ENCODE measurements at regions not wholly inside any gene's neighbourhood (a gene's known extent, or its start where the extent isn't known, plus 50 kb on each side); places are given as distances from the start of the nearest gene placed in this dataset.

DNA sequence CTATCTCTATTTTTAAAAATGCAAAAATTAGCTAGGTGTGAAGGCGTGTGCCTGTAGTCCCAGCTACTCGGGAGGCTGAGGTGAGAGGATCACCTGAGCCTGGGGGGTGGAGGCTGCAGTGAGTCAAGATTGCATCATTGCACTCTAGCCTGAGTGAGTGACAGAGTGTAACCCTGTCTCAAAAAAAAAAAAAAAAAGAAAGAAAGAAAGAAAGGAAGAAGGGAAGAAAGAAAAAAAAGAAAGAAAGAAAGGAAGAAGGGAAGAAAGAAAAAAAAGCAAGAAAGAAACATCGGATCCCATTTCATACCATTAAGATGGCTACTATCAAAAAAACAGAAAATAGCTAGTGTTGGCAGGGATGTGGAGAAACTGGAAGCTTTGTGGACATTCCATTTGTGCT lies 136.8 kb upstream of the WNT4 start:
- Histone ChIP-seq H3K27ac (no peak overlapping the region), H3K9me3 (no peaks in the 10 kb centered on the region), H3K4me3 (no peak overlapping the region), H3K4me1 (no peaks in the 10 kb centered on the region), H3K27me3 (no peaks in the 10 kb centered on the region), H3K36me3 (no peaks in the 10 kb centered on the region)
- no peak for DNase-seq (ENCODE audit: low spot score)
- TF ChIP-seq CTCF (IDR thresholded peaks at IDR 0.05): no peak

GRCh38 chr1:22280526-22280925 lies 137.6 kb upstream of the WNT4 start:
- DNase-seq (ENCODE audit: low spot score): no peak
- TF ChIP-seq CTCF (IDR thresholded peaks at IDR 0.05): no peak
- no peak overlapping the region for H3K27ac ChIP-seq

GRCh38 chr1:22281521-22282363 lies 138.8 kb upstream of the WNT4 start:
- no peaks in the 10 kb centered on the region for H3K4me1 ChIP-seq
- H3K4me3 ChIP-seq: no peak overlapping the region
- H3K27ac ChIP-seq: no peak overlapping the region
- TF ChIP-seq CTCF (IDR thresholded peaks at IDR 0.05): no peak
- no peaks in the 10 kb centered on the region for H3K27me3 ChIP-seq
- no peak for DNase-seq (ENCODE audit: low spot score)
- no peaks in the 10 kb centered on the region for H3K36me3 ChIP-seq
- no peaks in the 10 kb centered on the region for H3K9me3 ChIP-seq

More at GRCh38 chr1:22280526-22280925, 137.6 kb upstream of the WNT4 start:
- H3K36me3 ChIP-seq: no peaks in the 10 kb centered on the region
- H3K4me1 ChIP-seq: no peaks in the 10 kb centered on the region
- no peaks in the 10 kb centered on the region for H3K27me3 ChIP-seq
- H3K4me3 ChIP-seq: no peak overlapping the region
- no peaks in the 10 kb centered on the region for H3K9me3 ChIP-seq

DNA sequence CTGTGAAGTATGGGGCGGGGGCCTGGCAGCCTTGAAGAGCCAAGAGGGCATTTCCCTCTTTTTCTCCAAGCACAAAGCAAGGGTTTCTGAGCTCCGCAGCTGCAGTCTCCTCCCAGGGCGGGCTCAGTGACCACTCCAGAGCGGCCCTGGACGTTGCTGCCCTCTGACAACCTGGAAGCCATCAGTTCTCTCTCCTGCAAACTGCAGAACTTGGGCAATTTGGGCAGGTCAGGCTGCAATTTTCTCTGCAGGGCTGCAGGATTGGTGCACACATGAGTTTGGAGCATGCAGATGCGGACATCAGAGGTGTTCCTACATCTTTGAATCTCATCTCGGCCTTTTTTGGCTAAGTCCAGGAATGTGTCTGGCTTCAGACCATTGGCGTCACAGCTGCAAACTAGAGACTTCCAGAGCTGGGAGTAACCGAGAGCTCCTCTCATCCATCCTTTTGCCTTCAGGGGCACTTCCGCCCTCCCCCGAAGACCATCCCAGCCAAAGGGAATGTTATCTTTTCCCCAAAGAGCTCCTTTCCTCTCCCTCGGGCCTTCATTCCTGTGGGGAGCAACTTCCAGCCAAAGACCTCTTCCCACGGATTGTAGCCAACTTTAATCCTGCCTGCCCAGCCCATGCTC lies 139.6 kb upstream of the WNT4 start:
- H3K4me1 ChIP-seq: no peaks in the 10 kb centered on the region
- no peak for DNase-seq (ENCODE audit: low spot score)
- H3K36me3 ChIP-seq: no peaks in the 10 kb centered on the region
- H3K27ac ChIP-seq: no peak overlapping the region
- no peaks in the 10 kb centered on the region for H3K9me3 ChIP-seq
- no peak overlapping the region for H3K4me3 ChIP-seq
- no peaks in the 10 kb centered on the region for H3K27me3 ChIP-seq
- no peak for TF ChIP-seq CTCF (IDR thresholded peaks at IDR 0.05)

DNA sequence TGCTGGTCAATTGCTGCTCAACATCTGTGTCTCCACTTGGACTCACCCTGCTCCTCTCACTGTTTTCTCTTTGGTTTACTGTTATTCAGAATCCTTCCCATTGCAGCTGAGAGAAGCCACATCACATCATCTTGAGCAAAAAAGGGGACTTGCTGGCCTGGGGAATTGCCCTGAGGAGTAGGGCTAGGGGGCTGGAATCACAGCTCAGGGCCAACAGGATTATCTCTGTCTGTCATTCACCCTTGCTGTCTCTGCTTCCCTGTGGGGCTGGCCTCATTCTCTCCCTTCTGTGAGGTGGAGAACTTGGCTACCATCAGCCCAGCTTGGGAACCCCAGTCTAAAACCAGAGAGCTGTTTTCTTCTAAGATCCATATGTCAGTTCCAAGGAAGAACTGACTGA lies 140.7 kb upstream of the WNT4 start:
- no peak overlapping the region for H3K4me3 ChIP-seq
- H3K27me3 ChIP-seq: no peaks in the 10 kb centered on the region
- no peak for TF ChIP-seq CTCF (IDR thresholded peaks at IDR 0.05)
- no peaks in the 10 kb centered on the region for H3K4me1 ChIP-seq
- no peak for DNase-seq (ENCODE audit: low spot score)
- no peaks in the 10 kb centered on the region for H3K36me3 ChIP-seq
- H3K9me3 ChIP-seq: no peaks in the 10 kb centered on the region
- no peak overlapping the region for H3K27ac ChIP-seq
